ENCODE measurements at regions not wholly inside any gene's neighbourhood (a gene's known extent, or its start where the extent isn't known, plus 50 kb on each side); places are given as distances from the start of the nearest gene placed in this dataset.

DNA sequence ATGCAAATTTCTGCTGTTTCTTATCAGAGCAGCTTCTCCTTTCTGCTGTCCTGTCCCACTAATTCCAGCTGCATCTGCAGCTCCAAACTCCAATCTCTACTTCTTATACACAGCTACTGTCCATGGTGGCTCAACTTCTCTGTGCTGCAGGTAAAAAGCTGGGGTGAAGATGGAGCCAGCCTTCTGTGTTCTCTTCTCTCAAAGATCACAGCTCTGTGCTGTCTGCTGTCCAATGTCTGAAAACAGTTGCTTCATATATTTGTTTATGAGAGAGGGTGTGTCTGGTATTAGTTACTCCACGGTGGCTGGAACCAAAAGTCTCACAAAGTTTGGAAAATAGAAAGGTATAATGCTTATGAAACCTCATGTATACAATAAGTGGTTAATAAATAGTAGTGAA is 445.8 kb upstream of the TBX3 start:
- H3K4me3 ChIP-seq (replicated peaks; ENCODE audit: low read depth, low read length), result no peak overlapping the region
- TF ChIP-seq, protein P1, sequence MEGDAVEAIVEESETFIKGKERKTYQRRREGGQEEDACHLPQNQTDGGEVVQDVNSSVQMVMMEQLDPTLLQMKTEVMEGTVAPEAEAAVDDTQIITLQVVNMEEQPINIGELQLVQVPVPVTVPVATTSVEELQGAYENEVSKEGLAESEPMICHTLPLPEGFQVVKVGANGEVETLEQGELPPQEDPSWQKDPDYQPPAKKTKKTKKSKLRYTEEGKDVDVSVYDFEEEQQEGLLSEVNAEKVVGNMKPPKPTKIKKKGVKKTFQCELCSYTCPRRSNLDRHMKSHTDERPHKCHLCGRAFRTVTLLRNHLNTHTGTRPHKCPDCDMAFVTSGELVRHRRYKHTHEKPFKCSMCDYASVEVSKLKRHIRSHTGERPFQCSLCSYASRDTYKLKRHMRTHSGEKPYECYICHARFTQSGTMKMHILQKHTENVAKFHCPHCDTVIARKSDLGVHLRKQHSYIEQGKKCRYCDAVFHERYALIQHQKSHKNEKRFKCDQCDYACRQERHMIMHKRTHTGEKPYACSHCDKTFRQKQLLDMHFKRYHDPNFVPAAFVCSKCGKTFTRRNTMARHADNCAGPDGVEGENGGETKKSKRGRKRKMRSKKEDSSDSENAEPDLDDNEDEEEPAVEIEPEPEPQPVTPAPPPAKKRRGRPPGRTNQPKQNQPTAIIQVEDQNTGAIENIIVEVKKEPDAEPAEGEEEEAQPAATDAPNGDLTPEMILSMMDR (IDR thresholded peaks at IDR 0.05; ENCODE audit: low read length, missing control alignments), result no peak
- DNase-seq (ENCODE audit: low read depth), result peak; percentile 35

DNA sequence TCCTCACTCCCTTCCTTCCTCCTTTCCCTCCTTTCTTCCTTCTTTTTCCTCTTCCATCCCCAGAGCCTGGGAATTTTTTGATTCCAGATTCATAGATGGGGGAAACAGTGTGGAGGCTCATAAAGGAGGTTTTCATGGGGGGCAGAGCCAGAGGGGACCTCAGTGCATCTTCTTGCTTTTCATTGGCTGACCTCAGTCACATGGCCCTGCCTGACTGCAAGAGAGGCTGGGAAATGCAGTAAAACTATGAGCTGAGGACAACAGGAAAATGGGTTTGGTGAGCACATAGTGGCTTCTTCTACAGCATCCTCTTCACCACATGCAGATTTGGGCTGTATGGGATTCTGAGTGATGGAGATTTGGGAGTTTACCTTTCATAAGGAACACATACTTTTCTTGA is 437.1 kb upstream of the TBX3 start:
- DNase-seq (ENCODE audit: low read depth), result no peak
- no peak overlapping the region for H3K4me3 ChIP-seq (replicated peaks; ENCODE audit: low read depth, low read length)
- TF ChIP-seq, protein P1 (IDR thresholded peaks at IDR 0.05; ENCODE audit: low read length, missing control alignments), result no peak

DNA sequence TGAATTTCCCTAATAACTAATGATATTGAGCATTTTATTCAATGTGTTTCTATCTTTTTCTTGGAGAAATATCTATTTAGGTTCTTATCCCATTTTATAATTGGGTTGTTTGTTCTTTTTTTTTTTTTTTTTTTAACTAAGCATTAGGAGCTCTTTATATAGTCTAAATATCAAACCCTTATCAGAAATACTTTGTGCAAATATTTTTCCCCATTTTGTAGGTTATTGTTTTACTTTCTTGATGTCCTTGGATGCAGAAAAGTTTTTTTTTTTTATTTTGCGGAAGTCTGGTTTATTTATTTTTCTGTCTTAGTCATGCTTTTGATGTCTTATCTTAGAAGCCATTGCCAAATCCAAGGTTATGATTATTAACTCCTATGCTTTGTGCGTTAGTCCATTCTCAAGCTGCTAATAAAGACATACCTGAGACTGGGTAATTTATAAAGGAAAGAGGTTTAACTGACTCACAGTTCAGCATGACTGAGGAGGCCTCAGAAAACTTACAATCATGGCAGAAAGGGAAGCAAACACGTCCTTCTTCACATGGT is 434.3 kb upstream of the TBX3 start:
- DNase-seq (ENCODE audit: low read depth), result peak; percentile 42
- TF ChIP-seq, protein P1 (IDR thresholded peaks at IDR 0.05; ENCODE audit: low read length, missing control alignments), result no peak
- no peak overlapping the region for H3K4me3 ChIP-seq (replicated peaks; ENCODE audit: low read depth, low read length)

DNA sequence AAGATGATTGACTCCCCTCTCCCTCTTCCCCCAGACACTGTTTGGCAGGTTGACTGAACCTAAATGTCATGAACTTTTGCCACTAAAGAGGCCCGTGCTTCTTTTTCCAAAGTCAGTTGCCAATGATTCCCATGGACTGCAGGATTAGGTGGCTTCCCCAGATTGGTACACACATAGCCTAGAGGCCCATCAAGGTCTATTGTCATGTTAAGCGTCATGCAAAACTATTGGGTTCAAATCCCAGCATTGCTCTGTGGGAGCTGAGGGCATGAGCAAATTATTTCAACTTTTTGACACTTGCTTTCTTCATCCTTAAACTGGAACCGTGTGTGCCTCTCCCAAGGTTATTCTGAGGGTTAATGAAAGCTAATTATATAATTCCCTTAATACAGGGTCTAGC is 430.2 kb upstream of the TBX3 start:
- TF ChIP-seq, protein P1 (IDR thresholded peaks at IDR 0.05; ENCODE audit: low read length, missing control alignments), result no peak
- no peak overlapping the region for H3K4me3 ChIP-seq (replicated peaks; ENCODE audit: low read depth, low read length)
- DNase-seq (ENCODE audit: low read depth), result no peak

DNA sequence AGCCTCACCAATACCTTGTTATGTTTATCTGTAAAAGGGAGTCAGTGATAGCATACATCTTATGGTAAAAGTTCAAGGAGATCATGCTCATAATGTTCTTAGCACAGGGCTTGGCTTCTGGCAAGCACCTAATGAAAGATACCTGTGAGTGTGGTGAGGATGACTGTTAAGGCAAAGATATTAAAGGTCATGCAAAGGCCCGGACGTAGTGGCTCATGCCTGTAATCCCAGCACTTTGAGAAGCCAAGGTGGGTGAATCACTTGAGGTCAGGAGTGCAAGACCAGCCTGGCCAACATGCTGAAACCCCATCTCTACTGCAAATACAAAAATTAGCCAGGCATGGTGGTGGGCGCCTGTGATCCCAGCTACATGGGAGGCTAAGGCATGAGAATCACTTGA is 425.9 kb upstream of the TBX3 start:
- TF ChIP-seq, protein P1 (IDR thresholded peaks at IDR 0.05; ENCODE audit: low read length, missing control alignments), result no peak
- H3K4me3 ChIP-seq (replicated peaks; ENCODE audit: low read depth, low read length), result no peak overlapping the region
- no peak for DNase-seq (ENCODE audit: low read depth)

DNA sequence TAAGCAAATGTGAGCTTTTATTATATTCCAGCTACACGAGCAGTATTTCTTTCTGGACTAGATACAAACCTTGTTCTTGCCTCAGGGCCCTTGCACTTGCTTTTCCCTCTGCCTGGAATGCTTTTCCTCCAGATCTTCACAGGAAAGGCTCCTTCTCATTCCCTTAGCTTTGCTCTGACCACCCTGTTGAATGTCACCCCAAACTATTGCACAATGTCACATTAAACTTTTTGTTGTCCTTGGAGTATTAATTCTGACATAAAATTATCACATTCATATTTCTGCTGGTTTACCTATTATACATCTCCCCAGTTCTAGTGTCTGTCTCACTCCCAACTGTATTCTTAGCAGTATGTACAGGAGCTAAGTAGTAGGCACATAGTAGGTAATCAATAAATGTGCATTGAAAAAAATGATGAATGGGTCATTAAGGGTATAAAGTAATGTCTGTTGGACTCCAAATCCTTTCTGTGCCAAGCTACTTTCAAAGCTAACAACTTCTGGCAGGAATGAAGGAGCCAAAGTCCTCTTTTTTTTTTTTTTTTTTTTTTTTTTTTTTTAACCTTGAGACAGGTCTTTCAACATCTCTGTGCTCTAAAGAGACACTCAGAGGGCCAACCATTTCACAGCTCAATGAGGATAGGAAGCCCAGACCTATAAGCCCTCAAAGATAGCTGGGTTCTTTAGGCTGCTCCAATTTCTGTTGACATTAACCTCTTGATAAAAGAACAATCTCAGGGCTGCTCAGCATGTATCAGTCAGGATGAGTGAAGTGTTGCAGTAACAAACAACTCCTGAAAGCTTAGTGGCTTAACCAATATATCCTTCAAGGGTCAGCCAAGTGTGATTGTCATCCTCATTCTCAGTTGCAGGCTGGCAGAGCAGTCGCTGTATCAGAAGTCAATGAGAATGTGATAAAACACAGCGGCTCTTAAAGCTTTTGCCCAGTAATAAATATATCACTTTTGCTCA is 424.4 kb upstream of the TBX3 start:
- TF ChIP-seq, protein P1 (IDR thresholded peaks at IDR 0.05; ENCODE audit: low read length, missing control alignments), result no peak
- DNase-seq (ENCODE audit: low read depth), result no peak
- no peak overlapping the region for H3K4me3 ChIP-seq (replicated peaks; ENCODE audit: low read depth, low read length)
